CD4-positive, alpha-beta memory T cell (primary cell): ENCODE measurements at regions not wholly inside any gene's neighbourhood (a gene's known extent, or its start where the extent isn't known, plus 50 kb on each side); places are given as distances from the start of the nearest gene placed in this dataset.

Experiments
- CTCF ChIA-PET: fragments of 350-600 bp; sonication (Branson Sonifier 250); formaldehyde crosslinking; loops from one replicate; lab custom pipeline; 2021; ENCODE audit warnings: inconsistent platforms; ENCODE audit not compliant: partially characterized antibody; lab: Charles Lee
- POLR2A ChIA-PET: fragments of 350-600 bp; sonication (Branson Sonifier 250); formaldehyde crosslinking; loops from one replicate; lab custom pipeline; 2021; ENCODE audit not compliant: partially characterized antibody; lab: Charles Lee
- DNase-seq, 5 donors: peaks; one replicate each; pipeline versions ENCODE4 v3.0.0 to v3.0.0-alpha.2; 2020 to 2022; ENCODE audit warnings: mixed read lengths in 1 of 5
- H3K27ac ChIP-seq: one replicate; pipeline ENCODE4 v1.7.0; 2013; ENCODE audit warnings: low read depth, low read length
- H3K27me3 ChIP-seq: 2 replicates; pipeline ENCODE4 v1.7.0; 2013; ENCODE audit warnings: mild to moderate bottlenecking, low read length, moderate library complexity; ENCODE audit not compliant: insufficient read depth
- H3K36me3 ChIP-seq: 2 replicates; pipeline ENCODE4 v1.7.0; 2013; ENCODE audit warnings: mild to moderate bottlenecking, low read length, moderate library complexity; ENCODE audit not compliant: insufficient read depth
- H3K4me1 ChIP-seq: 2 replicates; pipeline ENCODE4 v1.7.0; 2013; ENCODE audit warnings: mild to moderate bottlenecking, low read length, moderate library complexity; ENCODE audit not compliant: insufficient read depth
- H3K4me3 ChIP-seq, 2 donors: one replicate each; pipeline ENCODE4 v1.7.0; 2013; ENCODE audit warnings: low read length in 2 of 2, mild to moderate bottlenecking in 1 of 2
- H3K9me3 ChIP-seq, 2 donors: one replicate each; pipeline ENCODE4 v1.7.0; 2013; ENCODE audit warnings: low read length in 2 of 2, control low read depth in 1 of 2; ENCODE audit not compliant: control insufficient read depth in 1 of 2
- H3K27ac Mint-ChIP-seq, 7 donors: one replicate each; pipeline ENCODE4 v1.8.0; 2020 to 2021; ENCODE audit warnings: mixed read lengths in 7 of 7, mild to moderate bottlenecking in 6 of 7, inconsistent platforms in 3 of 7, moderate library complexity in 3 of 7
- H3K27me3 Mint-ChIP-seq, 2 donors: one replicate each; pipeline ENCODE4 v1.8.0; 2020 to 2021; ENCODE audit warnings: mixed read lengths in 2 of 2
- H3K36me3 Mint-ChIP-seq, 2 donors: one replicate each; pipeline ENCODE4 v1.8.0; 2020 to 2021; ENCODE audit warnings: mixed read lengths in 2 of 2, inconsistent platforms in 1 of 2, mild to moderate bottlenecking in 1 of 2
- H3K4me1 Mint-ChIP-seq, 4 donors: one replicate each; pipeline ENCODE4 v1.8.0; 2020 to 2021; ENCODE audit warnings: mixed read lengths in 4 of 4, mild to moderate bottlenecking in 1 of 4
- H3K4me3 Mint-ChIP-seq, 8 donors: one replicate each; pipeline ENCODE4 v1.8.0; 2020 to 2021; ENCODE audit warnings: mixed read lengths in 8 of 8, mild to moderate bottlenecking in 7 of 8, moderate library complexity in 6 of 8, inconsistent platforms in 3 of 8
- H3K9me3 Mint-ChIP-seq, 8 donors: one replicate each; pipeline ENCODE4 v1.8.0; 2020 to 2021; ENCODE audit warnings: mixed read lengths in 8 of 8, mild to moderate bottlenecking in 5 of 8, inconsistent platforms in 3 of 8, moderate library complexity in 1 of 8
- intact Hi-C: fragments of 100-400 bp; cut with micrococcal nuclease; formaldehyde crosslinking; loops from one replicate; pipeline ENCODE4 v1.15.1; 2023

GRCh38 chr6:95185874-95186273 lies 391.5 kb upstream of the MANEA start:
- Mint-ChIP-seq H3K27me3 (no peaks in the 10 kb centered on the region), H3K4me3 (no peak overlapping the region), H3K27ac (no peak overlapping the region), H3K36me3 (no peaks in the 10 kb centered on the region), H3K4me1 (no peaks in the 10 kb centered on the region), H3K9me3 (peaks cover 0 to 4% (median 0%) of the 10 kb centered on the region in 8 donors)
- Histone ChIP-seq H3K4me1 (no peaks in the 10 kb centered on the region), H3K9me3 (no peaks in the 10 kb centered on the region), H3K36me3 (no peaks in the 10 kb centered on the region), H3K4me3 (no peak overlapping the region), H3K27ac (no peak overlapping the region), H3K27me3 (no peaks in the 10 kb centered on the region)
- ChIA-PET CTCF (no interaction called here), POLR2A (no interaction called here)
- no peak for DNase-seq
- intact Hi-C loops, result no loop called here

GRCh38 chr6:95186710-95187109 lies 390.6 kb upstream of the MANEA start:
- Mint-ChIP-seq H3K9me3 (peaks cover 0 to 4% (median 0%) of the 10 kb centered on the region in 8 donors), H3K4me1 (no peaks in the 10 kb centered on the region), H3K4me3 (no peak overlapping the region), H3K27me3 (no peaks in the 10 kb centered on the region), H3K36me3 (no peaks in the 10 kb centered on the region), H3K27ac (no peak overlapping the region)
- H3K36me3 ChIP-seq, result no peaks in the 10 kb centered on the region
- ChIA-PET CTCF (no interaction called here), POLR2A (no interaction called here)
- no peak overlapping the region for H3K27ac ChIP-seq
- H3K4me3 ChIP-seq, result no peak overlapping the region
- H3K4me1 ChIP-seq, result no peaks in the 10 kb centered on the region
- no peaks in the 10 kb centered on the region for H3K27me3 ChIP-seq
- DNase-seq, result no peak
- intact Hi-C loops, result no loop called here
- no peaks in the 10 kb centered on the region for H3K9me3 ChIP-seq

- H3K27me3 ChIP-seq, result no peaks in the 10 kb centered on the region
- intact Hi-C loops, result no loop called here
- no peak overlapping the region for H3K4me3 ChIP-seq
- peaks cover 0 to 2% (median 0%) of the 10 kb centered on the region in 8 donors for H3K9me3 Mint-ChIP-seq
- POLR2A ChIA-PET, result no interaction called here
- H3K36me3 Mint-ChIP-seq, result no peaks in the 10 kb centered on the region
- H3K4me3 Mint-ChIP-seq, result no peak overlapping the region
- no peaks in the 10 kb centered on the region for H3K36me3 ChIP-seq
- no peaks in the 10 kb centered on the region for H3K4me1 ChIP-seq
- no peak overlapping the region for H3K27ac Mint-ChIP-seq
- CTCF ChIA-PET, result no interaction called here
- no peak for DNase-seq
- H3K27me3 Mint-ChIP-seq, result no peaks in the 10 kb centered on the region
- H3K27ac ChIP-seq, result no peak overlapping the region
- no peaks in the 10 kb centered on the region for H3K9me3 ChIP-seq
- no peaks in the 10 kb centered on the region for H3K4me1 Mint-ChIP-seq
Observed at GRCh38 chr6:95197590-95197989, 379.7 kb upstream of the MANEA start.

- Mint-ChIP-seq H3K36me3 (no peaks in the 10 kb centered on the region), H3K4me1 (no peaks in the 10 kb centered on the region), H3K27me3 (no peaks in the 10 kb centered on the region), H3K27ac (no peak overlapping the region), H3K9me3 (no peaks in the 10 kb centered on the region), H3K4me3 (no peak overlapping the region)
- ChIA-PET POLR2A (no interaction called here), CTCF (interaction anchor here (0.7 kb wide), 1 partner anchor 11 kb away, joined by 3 read pairs; no protein-coding TSS in a partner anchor)
- H3K4me1 ChIP-seq, result no peaks in the 10 kb centered on the region
- intact Hi-C loops, result no loop called here
- no peak overlapping the region for H3K27ac ChIP-seq
- H3K36me3 ChIP-seq, result no peaks in the 10 kb centered on the region
- H3K27me3 ChIP-seq, result no peaks in the 10 kb centered on the region
- H3K4me3 ChIP-seq, result no peak overlapping the region
- peak in 3 of 5 donors; percentile 1 to 6 (median 2) for DNase-seq
- H3K9me3 ChIP-seq, result no peaks in the 10 kb centered on the region
Observed at GRCh38 chr6:95203153-95203754, 374.1 kb upstream of the MANEA start.

GRCh38 chr6:95204178-95204577 lies 373.2 kb upstream of the MANEA start:
- no peak for DNase-seq
- H3K27ac ChIP-seq, result no peak overlapping the region
- intact Hi-C loops, result no loop called here
- CTCF ChIA-PET, result no interaction called here
- H3K9me3 ChIP-seq, result no peaks in the 10 kb centered on the region
- Mint-ChIP-seq H3K27ac (no peak overlapping the region), H3K36me3 (no peaks in the 10 kb centered on the region), H3K27me3 (no peaks in the 10 kb centered on the region), H3K4me1 (no peaks in the 10 kb centered on the region), H3K4me3 (no peak overlapping the region), H3K9me3 (no peaks in the 10 kb centered on the region)
- H3K4me1 ChIP-seq, result no peaks in the 10 kb centered on the region
- no peaks in the 10 kb centered on the region for H3K36me3 ChIP-seq
- no peaks in the 10 kb centered on the region for H3K27me3 ChIP-seq
- H3K4me3 ChIP-seq, result no peak overlapping the region
- POLR2A ChIA-PET, result no interaction called here

- CTCF ChIA-PET, result no interaction called here
- no peaks in the 10 kb centered on the region for H3K9me3 Mint-ChIP-seq
Observed at GRCh38 chr6:95208621-95209020, 368.7 kb upstream of the MANEA start.

GRCh38 chr6:95209074-95209473 lies 368.3 kb upstream of the MANEA start:
- Histone ChIP-seq H3K36me3 (no peaks in the 10 kb centered on the region), H3K27me3 (no peaks in the 10 kb centered on the region), H3K4me1 (no peaks in the 10 kb centered on the region), H3K4me3 (no peak overlapping the region), H3K9me3 (no peaks in the 10 kb centered on the region), H3K27ac (no peak overlapping the region)
- intact Hi-C loops, result no loop called here
- no peak for DNase-seq
- no peaks in the 10 kb centered on the region for H3K36me3 Mint-ChIP-seq
- H3K9me3 Mint-ChIP-seq, result no peaks in the 10 kb centered on the region
- no peaks in the 10 kb centered on the region for H3K27me3 Mint-ChIP-seq
- H3K27ac Mint-ChIP-seq, result no peak overlapping the region
- H3K4me3 Mint-ChIP-seq, result no peak overlapping the region
- H3K4me1 Mint-ChIP-seq, result no peaks in the 10 kb centered on the region
- ChIA-PET POLR2A (no interaction called here), CTCF (no interaction called here)

More at GRCh38 chr6:95208621-95209020, 368.7 kb upstream of the MANEA start:
- Histone ChIP-seq H3K4me3 (no peak overlapping the region), H3K9me3 (no peaks in the 10 kb centered on the region), H3K4me1 (no peaks in the 10 kb centered on the region), H3K36me3 (no peaks in the 10 kb centered on the region), H3K27me3 (no peaks in the 10 kb centered on the region), H3K27ac (no peak overlapping the region)
- H3K27me3 Mint-ChIP-seq, result no peaks in the 10 kb centered on the region
- POLR2A ChIA-PET, result no interaction called here
- intact Hi-C loops, result no loop called here
- no peaks in the 10 kb centered on the region for H3K4me1 Mint-ChIP-seq
- H3K36me3 Mint-ChIP-seq, result no peaks in the 10 kb centered on the region
- no peak overlapping the region for H3K27ac Mint-ChIP-seq
- H3K4me3 Mint-ChIP-seq, result no peak overlapping the region
- no peak for DNase-seq

GRCh38 chr6:95216555-95216954 lies 360.8 kb upstream of the MANEA start:
- Mint-ChIP-seq H3K27ac (no peak overlapping the region), H3K36me3 (no peaks in the 10 kb centered on the region), H3K4me1 (no peaks in the 10 kb centered on the region), H3K4me3 (no peak overlapping the region), H3K27me3 (no peaks in the 10 kb centered on the region), H3K9me3 (peaks cover 0 to 1% (median 0%) of the 10 kb centered on the region in 8 donors)
- CTCF ChIA-PET, result no interaction called here
- DNase-seq, result no peak
- Histone ChIP-seq H3K36me3 (no peaks in the 10 kb centered on the region), H3K27me3 (no peaks in the 10 kb centered on the region), H3K4me1 (no peaks in the 10 kb centered on the region), H3K9me3 (no peaks in the 10 kb centered on the region), H3K27ac (no peak overlapping the region), H3K4me3 (no peak overlapping the region)
- intact Hi-C loops, result no loop called here
- POLR2A ChIA-PET, result no interaction called here
